H1 (cell line): ENCODE measurements at regions not wholly inside any gene's neighbourhood (a gene's known extent, or its start where the extent isn't known, plus 50 kb on each side); places are given as distances from the start of the nearest gene placed in this dataset.

Experiments
- BCL11A ChIP-seq, 2 experiments: IDR thresholded peaks; one replicate each; pipeline ENCODE4 v1.6.1; 2011; ENCODE audit warnings: low read depth in 2 of 2, low read length in 2 of 2, mild to moderate bottlenecking in 2 of 2
- EGR1 ChIP-seq: IDR thresholded peaks from 2 replicates; pipeline ENCODE4 v1.6.1; 2011; ENCODE audit warnings: low read depth, low read length, borderline replicate concordance
- KDM4A ChIP-seq: IDR thresholded peaks from one replicate; pipeline ENCODE4 v1.7.1; 2012; ENCODE audit warnings: low read depth, mild to moderate bottlenecking, moderate library complexity, low read length, inconsistent platforms; ENCODE audit not compliant: severe bottlenecking
- RNF2 ChIP-seq: fragments of 200-900, 300-1000 bp; sonication (generic); IDR thresholded peaks from 2 replicates; pipeline ENCODE4 v1.7.1; 2016; ENCODE audit warnings: borderline replicate concordance, low read depth, mild to moderate bottlenecking, antibody characterized with exemption, low read length; ENCODE audit not compliant: poor library complexity, severe bottlenecking; ENCODE audit errors: missing control alignments
- RXRA ChIP-seq: IDR thresholded peaks from 2 replicates; pipeline ENCODE4 v1.6.1; 2011; ENCODE audit warnings: low read depth, mild to moderate bottlenecking, low read length, moderate library complexity; ENCODE audit not compliant: insufficient read depth

- TF ChIP-seq KDM4A (no peak), RXRA (no peak), RNF2 (no peak), EGR1 (no peak), BCL11A (IDR thresholded peaks at IDR 0.05; ENCODE audit: low read depth in 2 of 2, low read length in 2 of 2) (no peak)
These were observed 110.8 kb upstream of the C1QTNF9B start (continued) for GRCh38 chr13:24007979-24008620.
